ENCODE measurements at regions not wholly inside any gene's neighbourhood (a gene's known extent, or its start where the extent isn't known, plus 50 kb on each side); places are given as distances from the start of the nearest gene placed in this dataset.

DNA sequence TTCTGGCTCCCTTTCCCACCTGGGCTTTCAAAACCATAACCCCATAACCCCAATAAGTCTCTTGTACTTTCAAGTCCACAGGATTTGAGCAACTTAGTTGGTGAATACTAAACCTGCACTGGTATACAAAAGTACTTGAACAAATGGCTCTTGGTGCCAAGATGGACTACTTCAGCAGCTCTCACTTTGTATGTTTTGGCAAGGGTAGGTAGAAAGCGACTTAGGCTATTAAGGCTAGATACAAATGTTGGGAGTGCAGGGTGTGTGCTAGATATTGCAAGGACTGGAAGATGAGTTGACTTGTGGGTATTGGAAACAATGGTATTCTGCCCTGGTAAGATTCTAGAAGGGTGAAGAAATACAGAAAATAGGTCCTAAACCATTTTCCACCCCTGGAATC is 182.6 kb upstream of the MOCS1 start:
- TF ChIP-seq GATA2 (IDR thresholded peaks at IDR 0.05; ENCODE audit: low read depth, low read length) (no peak), GATA3 (IDR thresholded peaks at IDR 0.05; ENCODE audit: low read depth, low read length) (no peak)

All from SH-SY5Y (cell line).